HepG2 (cell line): ENCODE measurements at regions not wholly inside any gene's neighbourhood (a gene's known extent, or its start where the extent isn't known, plus 50 kb on each side); places are given as distances from the start of the nearest gene placed in this dataset.

Source experiments
- FOXJ3 ChIP-seq: sonication (generic); formaldehyde crosslinking; IDR thresholded peaks from 2 replicates; pipeline ENCODE4 v1.4.0; 2020; ENCODE audit warnings: missing genetic modification reagents, mild to moderate bottlenecking, borderline replicate concordance
- ZBTB46 ChIP-seq: sonication (generic); formaldehyde crosslinking; IDR thresholded peaks from 2 replicates; pipeline ENCODE4 v1.4.0; 2020; ENCODE audit warnings: mild to moderate bottlenecking, missing genetic modification reagents, borderline replicate concordance
- ZNF24 ChIP-seq: fragments of 450-650 bp; IDR thresholded peaks from 2 replicates; pipeline ENCODE4 v1.6.1; 2017; ENCODE audit warnings: antibody characterized with exemption, mild to moderate bottlenecking
- TF ChIP-seq, protein P1 (sequence below): sonication (generic); formaldehyde crosslinking; IDR thresholded peaks from 2 replicates; pipeline ENCODE4 v1.4.0; 2020; ENCODE audit warnings: missing genetic modification reagents

GRCh38 chrX:147170993-147171392 is 356.4 kb upstream of the CXorf51A start:
- TF ChIP-seq FOXJ3 (CRISPR knock-in tag) (no peak), ZNF24 (no peak), ZBTB46 (CRISPR knock-in tag) (no peak)
- TF ChIP-seq, protein P1, sequence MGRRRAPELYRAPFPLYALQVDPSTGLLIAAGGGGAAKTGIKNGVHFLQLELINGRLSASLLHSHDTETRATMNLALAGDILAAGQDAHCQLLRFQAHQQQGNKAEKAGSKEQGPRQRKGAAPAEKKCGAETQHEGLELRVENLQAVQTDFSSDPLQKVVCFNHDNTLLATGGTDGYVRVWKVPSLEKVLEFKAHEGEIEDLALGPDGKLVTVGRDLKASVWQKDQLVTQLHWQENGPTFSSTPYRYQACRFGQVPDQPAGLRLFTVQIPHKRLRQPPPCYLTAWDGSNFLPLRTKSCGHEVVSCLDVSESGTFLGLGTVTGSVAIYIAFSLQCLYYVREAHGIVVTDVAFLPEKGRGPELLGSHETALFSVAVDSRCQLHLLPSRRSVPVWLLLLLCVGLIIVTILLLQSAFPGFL, result no peak
